Fibroblast of lung (primary cell): ENCODE measurements at regions not wholly inside any gene's neighbourhood (a gene's known extent, or its start where the extent isn't known, plus 50 kb on each side); places are given as distances from the start of the nearest gene placed in this dataset.

Experiments
- DNase-seq, 2 donors: peaks; one replicate each; pipeline versions ENCODE4 v3.0.0 to v3.0.0-alpha.2; 2010; ENCODE audit warnings: low read depth in 2 of 2
- H2AFZ ChIP-seq: 2 replicates; pipeline ENCODE4 v1.5.1; 2012; ENCODE audit warnings: low read length, control low read depth, inconsistent platforms
- H3K27ac ChIP-seq: 2 replicates; pipeline ENCODE4 v1.5.1; 2011; ENCODE audit warnings: low read length, control low read depth; ENCODE audit not compliant: insufficient read depth
- H3K27me3 ChIP-seq: 2 replicates; pipeline ENCODE4 v1.5.1; 2011; ENCODE audit warnings: mild to moderate bottlenecking, low read length; ENCODE audit not compliant: control insufficient read depth, insufficient read depth
- H3K36me3 ChIP-seq: 2 replicates; pipeline ENCODE4 v1.5.1; 2011; ENCODE audit warnings: low read length; ENCODE audit not compliant: control insufficient read depth, insufficient read depth
- H3K4me1 ChIP-seq: 2 replicates; pipeline ENCODE4 v1.5.1; 2011; ENCODE audit warnings: low read length; ENCODE audit not compliant: control insufficient read depth, insufficient read depth; ENCODE audit errors: extremely low read depth
- H3K4me2 ChIP-seq: 2 replicates; pipeline ENCODE4 v1.5.1; 2011; ENCODE audit warnings: low read length, control low read depth; ENCODE audit not compliant: insufficient read depth; ENCODE audit errors: extremely low read depth
- H3K4me3 ChIP-seq, 4 experiments: fragments of 200-600 bp in 1 of 4; sonication (generic) in 1 of 4; replicated peaks in 1 of 4; 2 replicates each; pipeline ENCODE4 v1.5.1; 2011 to 2016; ENCODE audit warnings: low read length in 4 of 4, low read depth in 3 of 4, mild to moderate bottlenecking in 3 of 4, control low read depth in 2 of 4, inconsistent platforms in 1 of 4, mixed read lengths in 1 of 4; ENCODE audit not compliant: insufficient read depth in 1 of 4; ENCODE audit errors: control extremely low read depth in 1 of 4
- H3K79me2 ChIP-seq: 2 replicates; pipeline ENCODE4 v1.5.1; 2012; ENCODE audit warnings: mild to moderate bottlenecking, low read length, inconsistent platforms; ENCODE audit not compliant: control insufficient read depth, insufficient read depth
- H3K9ac ChIP-seq: 2 replicates; pipeline ENCODE4 v1.5.1; 2011; ENCODE audit warnings: mild to moderate bottlenecking, low read length, control low read depth; ENCODE audit not compliant: insufficient read depth
- H3K9me3 ChIP-seq: 2 replicates; pipeline ENCODE4 v1.5.1; 2012; ENCODE audit warnings: low read depth, low read length; ENCODE audit not compliant: control insufficient read depth, insufficient read depth
- H4K20me1 ChIP-seq: 2 replicates; pipeline ENCODE4 v1.5.1; 2011; ENCODE audit warnings: low read length; ENCODE audit not compliant: control insufficient read depth, insufficient read depth; ENCODE audit errors: extremely low read depth
- EZH2 ChIP-seq: IDR thresholded peaks from 2 replicates; pipeline ENCODE4 v1.5.1; 2012; ENCODE audit warnings: low read length, control low read depth, mild to moderate bottlenecking; ENCODE audit errors: missing control alignments
- TF ChIP-seq, protein P1 (sequence below), 2 donors: IDR thresholded peaks in 1 of 2; conservative IDR thresholded peaks in 1 of 2; 1 replicate in 1 of 2; 2 replicates in 1 of 2; pipeline ENCODE4 v1.5.1; 2011 to 2012; ENCODE audit warnings: low read length in 2 of 2, control low read depth in 1 of 2, inconsistent platforms in 1 of 2, low read depth in 1 of 2, mild to moderate bottlenecking in 1 of 2

- H2AFZ ChIP-seq, result no peak overlapping the region
- no peaks in the 10 kb centered on the region for H4K20me1 ChIP-seq
- no peak for DNase-seq
- H3K4me2 ChIP-seq, result no peak overlapping the region
- H3K27me3 ChIP-seq, result no peaks in the 10 kb centered on the region
- no peak overlapping the region for H3K4me3 ChIP-seq
- H3K27ac ChIP-seq, result no peak overlapping the region
- H3K79me2 ChIP-seq, result no peaks in the 10 kb centered on the region
- TF ChIP-seq EZH2, result no peak
- TF ChIP-seq, protein P1, sequence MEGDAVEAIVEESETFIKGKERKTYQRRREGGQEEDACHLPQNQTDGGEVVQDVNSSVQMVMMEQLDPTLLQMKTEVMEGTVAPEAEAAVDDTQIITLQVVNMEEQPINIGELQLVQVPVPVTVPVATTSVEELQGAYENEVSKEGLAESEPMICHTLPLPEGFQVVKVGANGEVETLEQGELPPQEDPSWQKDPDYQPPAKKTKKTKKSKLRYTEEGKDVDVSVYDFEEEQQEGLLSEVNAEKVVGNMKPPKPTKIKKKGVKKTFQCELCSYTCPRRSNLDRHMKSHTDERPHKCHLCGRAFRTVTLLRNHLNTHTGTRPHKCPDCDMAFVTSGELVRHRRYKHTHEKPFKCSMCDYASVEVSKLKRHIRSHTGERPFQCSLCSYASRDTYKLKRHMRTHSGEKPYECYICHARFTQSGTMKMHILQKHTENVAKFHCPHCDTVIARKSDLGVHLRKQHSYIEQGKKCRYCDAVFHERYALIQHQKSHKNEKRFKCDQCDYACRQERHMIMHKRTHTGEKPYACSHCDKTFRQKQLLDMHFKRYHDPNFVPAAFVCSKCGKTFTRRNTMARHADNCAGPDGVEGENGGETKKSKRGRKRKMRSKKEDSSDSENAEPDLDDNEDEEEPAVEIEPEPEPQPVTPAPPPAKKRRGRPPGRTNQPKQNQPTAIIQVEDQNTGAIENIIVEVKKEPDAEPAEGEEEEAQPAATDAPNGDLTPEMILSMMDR (conservative IDR thresholded peaks at IDR 0.05 in 1 of 2, IDR thresholded peaks at IDR 0.05 in 1 of 2; ENCODE audit: low read depth in 1 of 2, low read length in 2 of 2), result no peak
- H3K9me3 ChIP-seq, result no peaks in the 10 kb centered on the region
- no peaks in the 10 kb centered on the region for H3K36me3 ChIP-seq
- no peak overlapping the region for H3K9ac ChIP-seq
- no peaks in the 10 kb centered on the region for H3K4me1 ChIP-seq
Measured at GRCh38 chr7:81068-81925, 111.1 kb upstream of the FAM20C start.

DNA sequence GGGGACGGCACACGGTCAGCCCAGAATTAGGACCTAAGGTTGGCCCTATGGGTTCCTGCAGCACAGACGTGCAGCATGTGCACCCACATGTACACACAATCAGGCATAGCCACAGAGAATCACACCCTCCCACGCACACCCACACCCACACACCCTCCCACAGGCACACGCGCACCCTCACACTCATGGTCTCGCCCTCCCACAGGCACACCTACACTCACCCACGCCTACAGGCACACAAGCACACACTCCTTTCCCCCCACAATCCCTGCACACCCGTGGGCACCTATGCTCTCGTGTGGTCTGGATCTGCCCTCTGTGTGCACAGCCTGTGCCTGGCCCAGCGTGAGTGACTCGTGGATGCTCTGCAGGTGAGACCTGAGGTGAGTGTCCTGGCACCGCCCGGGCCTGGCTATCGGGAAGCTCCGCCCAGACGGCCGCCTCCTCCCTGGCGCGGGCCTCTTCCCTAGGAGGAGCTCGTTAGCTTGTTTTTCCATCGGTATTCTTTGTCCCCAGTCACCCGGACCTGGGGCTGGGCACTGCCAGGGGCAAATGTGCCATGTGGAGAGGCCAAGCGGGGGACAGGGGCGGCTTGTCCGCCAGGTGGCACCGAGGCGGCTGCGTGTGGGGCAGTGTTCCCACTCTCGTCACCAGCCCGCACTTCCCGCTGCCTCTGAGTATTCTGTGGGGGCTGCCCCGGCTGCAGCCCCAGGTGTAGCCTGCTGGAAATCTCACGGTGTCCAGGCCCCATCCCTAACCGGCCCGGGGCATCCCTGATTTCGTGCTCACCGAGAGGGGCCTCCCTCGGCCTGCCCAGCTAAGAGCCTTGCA lies 110.2 kb upstream of the FAM20C start:
- H2AFZ ChIP-seq, result no peak overlapping the region
- H3K27ac ChIP-seq, result no peak overlapping the region
- no peak for DNase-seq
- H4K20me1 ChIP-seq, result no peaks in the 10 kb centered on the region
- H3K36me3 ChIP-seq, result no peaks in the 10 kb centered on the region
- no peak overlapping the region for H3K4me2 ChIP-seq
- H3K79me2 ChIP-seq, result no peaks in the 10 kb centered on the region
- no peaks in the 10 kb centered on the region for H3K9me3 ChIP-seq
- no peak for TF ChIP-seq EZH2
- TF ChIP-seq, protein P1 (conservative IDR thresholded peaks at IDR 0.05 in 1 of 2, IDR thresholded peaks at IDR 0.05 in 1 of 2; ENCODE audit: low read depth in 1 of 2, low read length in 2 of 2), result no peak
- H3K4me3 ChIP-seq, result no peak overlapping the region
- no peak overlapping the region for H3K9ac ChIP-seq
- no peaks in the 10 kb centered on the region for H3K4me1 ChIP-seq
- H3K27me3 ChIP-seq, result no peaks in the 10 kb centered on the region

DNA sequence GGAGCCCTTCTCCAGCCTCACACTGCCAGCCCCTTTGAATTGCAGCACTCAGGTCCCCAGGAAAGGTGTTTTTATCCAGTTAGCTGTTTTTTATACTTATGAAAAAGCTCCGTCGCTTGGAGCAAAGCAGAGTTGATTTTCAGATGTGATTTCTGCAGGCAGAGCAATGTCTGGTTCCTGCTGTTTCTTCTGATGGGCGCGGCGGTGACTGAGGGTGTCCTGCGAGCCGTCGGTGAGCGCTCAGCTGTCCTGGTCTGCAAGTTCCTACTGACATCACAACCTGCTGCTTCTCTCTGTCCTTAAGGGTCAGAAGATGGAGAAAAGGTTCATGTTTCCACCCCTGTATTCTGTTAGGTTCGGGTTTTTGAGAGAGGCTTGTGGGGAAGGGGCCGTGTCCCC lies 109.6 kb upstream of the FAM20C start:
- Histone ChIP-seq H3K9me3 (no peaks in the 10 kb centered on the region), H3K4me1 (no peaks in the 10 kb centered on the region), H3K4me2 (no peak overlapping the region), H3K36me3 (no peaks in the 10 kb centered on the region), H3K79me2 (no peaks in the 10 kb centered on the region), H4K20me1 (no peaks in the 10 kb centered on the region), H3K27me3 (no peaks in the 10 kb centered on the region), H3K9ac (no peak overlapping the region), H3K27ac (no peak overlapping the region), H3K4me3 (no peak overlapping the region), H2AFZ (no peak overlapping the region)
- TF ChIP-seq, protein P1 (conservative IDR thresholded peaks at IDR 0.05 in 1 of 2, IDR thresholded peaks at IDR 0.05 in 1 of 2; ENCODE audit: low read depth in 1 of 2, low read length in 2 of 2), result no peak
- no peak for TF ChIP-seq EZH2
- no peak for DNase-seq
